Mammary epithelial cell (primary cell): ENCODE measurements at regions not wholly inside any gene's neighbourhood (a gene's known extent, or its start where the extent isn't known, plus 50 kb on each side); places are given as distances from the start of the nearest gene placed in this dataset.

Source experiments
- EZH2 ChIP-seq: IDR thresholded peaks from 2 replicates; pipeline ENCODE4 v1.6.1; 2012; ENCODE audit warnings: low read length, inconsistent platforms, borderline replicate concordance
- TF ChIP-seq, protein P1 (sequence below), 2 donors: IDR thresholded peaks in 1 of 2; conservative IDR thresholded peaks in 1 of 2; 2 replicates each; pipeline ENCODE4 v1.5.1; 2011 to 2012; ENCODE audit warnings: inconsistent platforms in 2 of 2, low read length in 2 of 2, mild to moderate bottlenecking in 2 of 2, control low read depth in 1 of 2, low read depth in 1 of 2; ENCODE audit not compliant: insufficient read depth in 1 of 2; ENCODE audit errors: extremely low read depth in 1 of 2

DNA sequence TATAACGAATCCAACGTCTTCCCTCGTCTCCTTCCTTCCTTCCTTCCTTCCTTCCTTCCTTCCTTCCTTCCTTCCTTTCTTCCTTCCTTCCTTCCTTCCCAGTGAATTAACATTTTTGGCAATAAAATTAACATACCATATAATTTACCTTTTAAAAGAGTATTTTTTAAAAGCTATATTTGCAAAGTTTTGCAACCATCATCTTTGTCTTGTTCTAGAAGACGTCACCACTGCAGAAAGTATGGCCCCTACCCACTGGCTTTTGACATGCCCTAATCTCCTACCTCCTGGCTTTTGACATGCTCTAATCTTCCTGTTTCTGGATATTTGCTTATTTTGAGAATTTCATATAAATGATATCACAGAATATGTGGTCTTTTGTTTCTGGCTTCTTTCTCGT, 1023.9 kb upstream of the ZEB2 start:
- TF ChIP-seq, protein P1, sequence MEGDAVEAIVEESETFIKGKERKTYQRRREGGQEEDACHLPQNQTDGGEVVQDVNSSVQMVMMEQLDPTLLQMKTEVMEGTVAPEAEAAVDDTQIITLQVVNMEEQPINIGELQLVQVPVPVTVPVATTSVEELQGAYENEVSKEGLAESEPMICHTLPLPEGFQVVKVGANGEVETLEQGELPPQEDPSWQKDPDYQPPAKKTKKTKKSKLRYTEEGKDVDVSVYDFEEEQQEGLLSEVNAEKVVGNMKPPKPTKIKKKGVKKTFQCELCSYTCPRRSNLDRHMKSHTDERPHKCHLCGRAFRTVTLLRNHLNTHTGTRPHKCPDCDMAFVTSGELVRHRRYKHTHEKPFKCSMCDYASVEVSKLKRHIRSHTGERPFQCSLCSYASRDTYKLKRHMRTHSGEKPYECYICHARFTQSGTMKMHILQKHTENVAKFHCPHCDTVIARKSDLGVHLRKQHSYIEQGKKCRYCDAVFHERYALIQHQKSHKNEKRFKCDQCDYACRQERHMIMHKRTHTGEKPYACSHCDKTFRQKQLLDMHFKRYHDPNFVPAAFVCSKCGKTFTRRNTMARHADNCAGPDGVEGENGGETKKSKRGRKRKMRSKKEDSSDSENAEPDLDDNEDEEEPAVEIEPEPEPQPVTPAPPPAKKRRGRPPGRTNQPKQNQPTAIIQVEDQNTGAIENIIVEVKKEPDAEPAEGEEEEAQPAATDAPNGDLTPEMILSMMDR (conservative IDR thresholded peaks at IDR 0.05 in 1 of 2, IDR thresholded peaks at IDR 0.05 in 1 of 2; ENCODE audit: extremely low read depth in 1 of 2, insufficient read depth in 1 of 2, low read depth in 1 of 2, low read length in 2 of 2), result no peak
- TF ChIP-seq EZH2, result no peak
